Stimulated activated CD8-positive, alpha-beta memory T cell treated with anti-CD3 and anti-CD28 coated beads, Interleukin-7, amount 100 ng/mL, for 4 hours (primary cell): ENCODE measurements at regions not wholly inside any gene's neighbourhood (a gene's known extent, or its start where the extent isn't known, plus 50 kb on each side); places are given as distances from the start of the nearest gene placed in this dataset.
"Not testable (repeated sequence)": the region's sequence is repeated elsewhere in the genome, so short reads cannot be mapped to it uniquely, and the experiment has no call there.

Experiments used
- DNase-seq, 2 donors: peaks; one replicate each; pipeline ENCODE4 v3.0.0-alpha.2; 2020; ENCODE audit warnings: low read depth in 2 of 2

- DNase-seq, result not testable (repeated sequence)
Measured at GRCh38 chr9:63912451-63912850, 1372.6 kb downstream of the FOXD4L5 start.

DNA sequence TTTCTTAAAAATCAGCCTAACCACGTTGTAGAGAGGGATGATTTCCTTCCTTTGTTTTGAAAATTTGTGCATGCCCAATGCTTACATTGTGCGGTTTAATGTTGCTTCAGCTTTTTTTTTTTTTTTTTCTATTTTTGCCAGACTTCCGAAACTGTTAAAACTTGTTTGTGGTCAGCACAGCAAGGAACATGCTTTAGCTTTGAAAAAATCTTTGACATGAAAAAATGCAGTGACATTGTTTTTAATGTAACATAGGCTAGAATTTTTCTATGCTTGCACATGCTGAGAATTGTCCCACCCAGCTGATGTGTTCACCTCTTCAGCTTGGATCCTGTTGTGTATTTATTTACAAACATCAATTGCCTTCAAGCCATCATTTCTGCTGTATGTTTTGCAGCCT is 1375.9 kb downstream of the FOXD4L5 start:
- DNase-seq, result not testable (repeated sequence)

GRCh38 chr9:63899637-63900190 is 1385.3 kb downstream of the FOXD4L5 start:
- DNase-seq, result not testable (repeated sequence)

GRCh38 chr9:63881386-63881785 is 1403.6 kb downstream of the FOXD4L5 start:
- not testable (repeated sequence) for DNase-seq

- DNase-seq, result not testable (repeated sequence)
Measured at GRCh38 chr9:63876380-63876779, 1408.6 kb downstream of the FOXD4L5 start.

- peak in 1 of 2 donors; percentile 35 for DNase-seq
Measured at GRCh38 chr9:63859475-63860215, 1425.4 kb downstream of the FOXD4L5 start.

- not testable (repeated sequence) for DNase-seq
Measured at GRCh38 chr9:63859090-63859474, 1425.9 kb downstream of the FOXD4L5 start.

DNA sequence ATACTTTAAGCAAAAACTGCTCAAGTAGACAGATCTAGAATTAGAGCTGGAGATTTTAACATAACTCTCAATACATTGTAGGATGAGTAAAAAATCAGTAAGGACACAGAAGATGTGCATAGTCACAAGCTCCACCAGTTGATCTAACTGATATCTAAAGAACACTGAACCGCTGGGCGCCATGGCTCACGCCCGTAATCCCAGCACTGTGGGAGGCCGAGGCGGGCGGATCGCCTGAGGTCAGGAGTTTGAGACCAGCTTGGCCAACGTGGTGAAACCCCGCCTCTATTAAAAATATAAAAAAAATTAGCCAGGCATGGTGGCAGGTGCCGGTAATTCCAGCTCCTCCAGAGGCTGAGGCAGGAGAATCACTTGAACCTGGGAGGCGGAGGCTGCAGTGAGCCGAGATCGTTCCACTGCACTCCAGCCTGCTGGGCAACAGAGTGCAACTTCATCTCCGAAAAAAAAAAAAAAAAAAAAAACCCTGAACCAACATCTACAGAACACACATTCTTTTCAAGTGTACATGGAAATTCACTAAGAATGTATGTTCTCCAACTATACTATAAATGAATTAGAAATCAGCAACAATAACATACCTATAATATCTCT is 1431.8 kb downstream of the FOXD4L5 start:
- DNase-seq, result not testable (repeated sequence)

GRCh38 chr9:63824804-63825203 is 1460.2 kb downstream of the FOXD4L5 start:
- not testable (repeated sequence) for DNase-seq

GRCh38 chr9:63823375-63824201 is 1461.4 kb downstream of the FOXD4L5 start:
- DNase-seq, result not testable (repeated sequence)

DNA sequence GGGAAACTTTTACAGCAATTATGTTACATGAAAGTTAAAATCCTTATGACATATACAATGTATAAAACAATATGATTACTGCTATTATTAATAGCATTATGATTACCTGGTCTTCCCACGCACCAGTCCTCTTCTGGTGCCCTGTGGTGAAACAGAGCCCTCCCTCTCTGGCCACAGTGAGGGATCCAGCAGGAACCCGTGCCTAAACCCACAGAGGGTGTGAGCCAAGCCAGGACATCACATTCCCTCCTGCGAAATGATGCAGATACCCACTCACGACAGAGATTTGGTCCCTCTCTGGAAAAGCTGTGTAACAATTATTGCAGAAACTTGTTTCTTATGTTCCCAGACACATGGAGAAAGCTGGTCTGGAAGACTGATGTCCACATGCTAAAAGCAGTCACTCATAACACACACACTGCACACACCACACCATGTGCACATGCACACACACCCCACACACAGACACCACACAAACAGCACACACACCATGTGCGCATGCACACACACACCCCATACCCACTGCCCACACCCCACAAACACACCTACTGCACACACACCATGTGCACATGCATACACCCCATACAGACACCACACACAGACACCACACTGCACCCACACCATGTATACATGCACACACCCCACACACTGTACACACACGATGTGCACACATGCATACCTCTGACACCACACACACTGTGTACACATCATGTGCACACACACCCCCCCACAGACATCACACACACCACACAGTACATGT is 1462.2 kb downstream of the FOXD4L5 start:
- DNase-seq, result not testable (repeated sequence)

- not testable (repeated sequence) for DNase-seq
Measured at GRCh38 chr9:63821293-63821692, 1463.7 kb downstream of the FOXD4L5 start.

DNA sequence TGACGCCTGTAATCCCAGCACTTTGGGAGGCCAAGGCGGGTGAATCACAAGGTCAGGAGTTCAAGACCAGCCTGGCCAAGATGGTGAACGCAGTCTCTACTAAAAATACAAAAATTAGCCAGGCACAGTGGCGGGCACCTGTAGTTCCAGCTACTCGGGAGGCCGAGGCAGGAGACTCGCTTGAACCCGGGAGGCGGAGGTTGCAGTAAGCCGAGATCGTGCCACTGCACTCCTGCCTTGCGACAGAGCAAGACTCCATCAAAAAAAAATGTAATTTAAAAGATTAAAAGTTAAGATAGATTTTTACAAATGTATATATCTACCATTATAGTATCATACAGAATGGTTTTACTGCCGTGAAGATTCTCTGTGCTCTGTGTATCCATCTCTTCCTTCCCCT is 1464.1 kb downstream of the FOXD4L5 start:
- DNase-seq, result not testable (repeated sequence)

- not testable (repeated sequence) for DNase-seq
Measured at GRCh38 chr9:63820383-63820782, 1464.6 kb downstream of the FOXD4L5 start.

DNA sequence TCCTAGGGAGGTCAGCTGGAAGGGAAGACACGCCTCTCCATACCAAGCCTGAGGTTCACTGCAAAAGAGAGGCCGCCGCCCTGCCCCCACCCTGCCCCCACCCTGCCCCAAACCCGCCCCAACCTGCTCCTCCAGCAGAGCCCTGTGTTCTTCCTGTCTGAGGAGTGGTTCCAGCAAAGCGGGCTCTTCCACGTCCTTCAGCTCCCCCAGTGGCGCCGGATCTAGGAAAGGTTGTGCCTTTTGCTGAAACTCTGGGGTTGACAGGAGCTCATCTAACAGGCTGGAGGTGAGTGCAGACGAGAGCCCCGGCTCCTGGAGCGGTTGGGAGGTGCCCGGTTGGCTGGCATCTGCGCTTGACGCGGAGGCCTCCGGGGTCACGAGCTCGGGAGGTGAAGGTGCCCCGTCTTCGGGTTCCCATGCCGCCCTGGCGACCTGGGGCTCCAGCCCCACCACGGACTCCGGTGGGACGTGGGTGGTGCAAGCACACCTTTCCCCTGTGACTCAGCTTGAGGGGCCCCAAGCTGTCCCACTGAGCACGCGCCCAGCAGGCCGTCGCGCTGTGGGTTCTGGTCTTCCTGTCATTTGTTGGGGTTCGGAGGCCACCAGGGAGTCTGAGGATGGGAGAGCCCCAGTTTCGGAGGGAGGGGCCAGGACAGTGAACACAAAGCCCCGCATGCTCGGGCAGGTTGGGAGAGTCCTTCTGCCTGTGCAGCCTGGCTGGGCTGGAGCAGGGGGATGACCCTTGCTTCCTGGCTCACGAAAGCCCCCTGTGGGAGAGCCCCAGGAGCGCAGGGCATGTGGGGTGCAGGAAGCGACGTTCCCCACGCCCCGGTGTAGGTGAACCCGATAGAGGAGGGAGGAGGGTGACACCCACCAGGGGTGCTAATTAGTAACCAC is 1467.1 kb downstream of the FOXD4L5 start:
- DNase-seq, result peak; percentile 20 to 60

DNA sequence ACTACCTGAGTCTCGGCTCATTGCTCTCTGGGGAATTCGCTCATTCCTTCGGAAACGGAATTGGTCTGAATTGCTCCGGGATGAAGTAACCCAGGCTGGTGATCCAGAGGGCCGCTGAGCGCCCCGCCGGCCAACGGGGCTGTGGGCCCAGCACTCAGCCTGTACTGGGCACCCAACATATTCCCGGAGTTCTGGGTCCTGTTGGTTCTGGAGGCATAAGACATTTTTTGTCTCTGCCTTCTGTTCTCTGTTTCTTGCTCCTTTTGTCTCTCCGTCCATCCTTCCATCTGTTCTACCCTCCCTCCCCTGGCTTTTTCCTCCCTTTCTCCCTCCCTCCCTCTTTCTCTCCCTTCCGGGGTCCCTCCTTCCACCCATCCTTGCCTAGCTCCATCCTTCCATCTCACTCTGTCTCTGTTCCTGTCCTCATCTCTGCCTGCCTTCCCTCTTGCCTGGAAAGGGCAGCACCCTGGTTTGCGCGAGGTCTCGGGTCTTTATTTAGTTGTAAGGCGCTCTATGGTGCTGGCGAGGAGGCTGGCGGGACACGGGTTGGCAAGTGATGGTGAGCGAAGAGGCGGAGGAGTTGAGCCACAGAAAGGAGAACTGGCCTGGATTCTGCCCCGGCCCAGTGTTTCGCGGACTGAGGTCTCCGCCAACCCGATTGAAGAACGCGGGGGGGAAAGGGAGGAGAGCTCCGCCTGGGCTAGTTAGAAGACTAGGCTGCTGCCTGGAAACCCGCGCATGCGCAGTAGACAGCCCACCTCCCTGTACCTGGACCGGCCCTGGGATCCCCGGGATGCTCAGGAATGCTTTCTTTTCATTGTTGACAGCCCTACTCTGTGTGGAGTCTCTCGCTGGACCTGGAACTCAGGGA is 1468.0 kb downstream of the FOXD4L5 start:
- peak in 1 of 2 donors; percentile 66 for DNase-seq

GRCh38 chr9:63814970-63815669 is 1469.9 kb downstream of the FOXD4L5 start:
- not testable (repeated sequence) for DNase-seq

DNA sequence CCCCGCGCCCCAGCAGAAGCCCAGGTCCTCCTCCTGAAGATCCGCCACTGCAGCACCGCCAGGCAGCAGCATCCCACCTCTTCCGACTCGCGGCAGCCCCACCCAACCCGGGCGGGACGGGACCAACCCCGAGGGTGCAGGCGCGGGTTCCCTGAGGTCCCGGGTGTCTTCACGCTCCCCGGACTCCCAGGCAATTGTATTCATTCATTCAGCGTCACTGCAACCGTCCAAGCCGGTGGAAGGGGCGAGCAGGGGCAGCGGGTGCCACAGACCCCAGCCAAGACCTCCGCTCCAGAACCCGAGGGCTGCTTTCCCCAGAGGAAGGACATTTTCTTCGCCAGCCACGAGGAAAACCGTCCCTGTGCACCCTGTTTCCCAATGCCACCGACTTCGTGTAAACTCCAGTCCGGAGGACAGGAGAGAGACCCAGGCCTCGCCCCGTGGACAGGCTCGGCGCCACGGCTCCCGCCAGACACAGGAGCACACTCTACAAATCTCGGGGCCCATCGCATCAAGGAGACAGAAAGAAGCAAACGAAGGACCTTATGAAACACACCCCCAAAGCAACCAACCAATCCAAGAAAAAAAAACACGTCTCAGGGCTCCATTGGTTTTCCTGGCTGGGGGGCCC is 1471.5 kb downstream of the FOXD4L5 start:
- DNase-seq, result not testable (repeated sequence)
